GM12878 (cell line): ENCODE measurements at regions not wholly inside any gene's neighbourhood (a gene's known extent, or its start where the extent isn't known, plus 50 kb on each side); places are given as distances from the start of the nearest gene placed in this dataset.

ENCODE experiments used
- CHD1 ChIP-seq: IDR thresholded peaks from 2 replicates; pipeline ENCODE4 v1.6.1; 2012; ENCODE audit warnings: low read depth, low read length, improper control_type of control experiment
- CREB1 ChIP-seq: IDR thresholded peaks from 2 replicates; pipeline ENCODE4 v1.6.1; 2012; ENCODE audit warnings: low read depth, mild to moderate bottlenecking, inconsistent platforms
- EZH2 ChIP-seq: IDR thresholded peaks from 2 replicates; pipeline ENCODE4 v1.6.1; 2012; ENCODE audit warnings: low read depth, mild to moderate bottlenecking, control low read depth, inconsistent platforms, low read length, borderline replicate concordance; ENCODE audit not compliant: control insufficient read depth
- TAF1 ChIP-seq: IDR thresholded peaks from 2 replicates; pipeline ENCODE4 v1.6.1; 2011; ENCODE audit warnings: mild to moderate bottlenecking, low read depth, low read length, borderline replicate concordance
- TF ChIP-seq, protein P1 (sequence below), 3 experiments: IDR thresholded peaks in 2 of 3; conservative IDR thresholded peaks in 1 of 3; 2 replicates each; pipeline ENCODE4 v1.5.1; 2011; ENCODE audit warnings: low read depth in 3 of 3, low read length in 3 of 3, mild to moderate bottlenecking in 3 of 3, control low read depth in 2 of 3, moderate library complexity in 2 of 3, inconsistent platforms in 1 of 3, mixed read lengths in 1 of 3; ENCODE audit not compliant: control insufficient read depth in 2 of 3, insufficient read depth in 1 of 3; ENCODE audit errors: extremely low read depth in 1 of 3
- TF ChIP-seq, protein P2 (sequence below): IDR thresholded peaks from 2 replicates; pipeline ENCODE4 v1.6.1; 2011; ENCODE audit warnings: mild to moderate bottlenecking, low read depth, low read length, moderate library complexity; ENCODE audit not compliant: insufficient replicate concordance
- TF ChIP-seq, protein P3 (sequence below): IDR thresholded peaks from 2 replicates; pipeline ENCODE4 v1.6.1; 2011; ENCODE audit warnings: low read depth, low read length, improper control_type of control experiment, borderline replicate concordance
- TF ChIP-seq, protein P4 (sequence below): fragments of 450-650 bp; IDR thresholded peaks from 2 replicates; pipeline ENCODE4 v1.6.1; 2016; ENCODE audit warnings: mild to moderate bottlenecking, moderate library complexity, borderline replicate concordance
- TF ChIP-seq, protein P5 (sequence below): fragments of 450-650 bp; IDR thresholded peaks from 2 replicates; pipeline ENCODE4 v1.6.1; 2017; ENCODE audit warnings: antibody characterized with exemption, mild to moderate bottlenecking, moderate library complexity

DNA sequence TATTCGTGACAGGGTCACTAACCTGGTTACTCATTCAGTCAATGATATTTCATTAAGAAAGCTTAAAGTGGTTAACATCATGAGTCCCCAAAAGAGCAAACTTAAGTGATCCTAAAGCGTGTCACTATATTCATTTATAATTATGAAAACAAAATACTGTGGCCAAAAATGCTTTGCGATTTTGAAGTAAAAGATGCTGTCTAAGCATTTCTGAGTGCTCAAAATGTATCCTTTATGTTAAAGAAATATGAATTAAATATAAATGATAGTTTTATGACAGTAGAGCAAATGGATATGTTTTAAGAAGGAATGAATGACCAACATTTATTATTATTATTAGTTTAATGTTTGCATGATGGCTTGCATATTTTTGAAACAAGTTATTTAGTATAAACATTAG, 72.6 kb upstream of the CDC42EP3 start:
- TF ChIP-seq CREB1 (no peak), TAF1 (no peak), CHD1 (no peak), EZH2 (no peak)
- TF ChIP-seq, protein P1, sequence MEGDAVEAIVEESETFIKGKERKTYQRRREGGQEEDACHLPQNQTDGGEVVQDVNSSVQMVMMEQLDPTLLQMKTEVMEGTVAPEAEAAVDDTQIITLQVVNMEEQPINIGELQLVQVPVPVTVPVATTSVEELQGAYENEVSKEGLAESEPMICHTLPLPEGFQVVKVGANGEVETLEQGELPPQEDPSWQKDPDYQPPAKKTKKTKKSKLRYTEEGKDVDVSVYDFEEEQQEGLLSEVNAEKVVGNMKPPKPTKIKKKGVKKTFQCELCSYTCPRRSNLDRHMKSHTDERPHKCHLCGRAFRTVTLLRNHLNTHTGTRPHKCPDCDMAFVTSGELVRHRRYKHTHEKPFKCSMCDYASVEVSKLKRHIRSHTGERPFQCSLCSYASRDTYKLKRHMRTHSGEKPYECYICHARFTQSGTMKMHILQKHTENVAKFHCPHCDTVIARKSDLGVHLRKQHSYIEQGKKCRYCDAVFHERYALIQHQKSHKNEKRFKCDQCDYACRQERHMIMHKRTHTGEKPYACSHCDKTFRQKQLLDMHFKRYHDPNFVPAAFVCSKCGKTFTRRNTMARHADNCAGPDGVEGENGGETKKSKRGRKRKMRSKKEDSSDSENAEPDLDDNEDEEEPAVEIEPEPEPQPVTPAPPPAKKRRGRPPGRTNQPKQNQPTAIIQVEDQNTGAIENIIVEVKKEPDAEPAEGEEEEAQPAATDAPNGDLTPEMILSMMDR (IDR thresholded peaks at IDR 0.05 in 2 of 3, conservative IDR thresholded peaks at IDR 0.05 in 1 of 3; ENCODE audit: control insufficient read depth in 2 of 3, extremely low read depth in 1 of 3, insufficient read depth in 1 of 3, low read depth in 3 of 3, low read length in 3 of 3): no peak
- TF ChIP-seq, protein P2, sequence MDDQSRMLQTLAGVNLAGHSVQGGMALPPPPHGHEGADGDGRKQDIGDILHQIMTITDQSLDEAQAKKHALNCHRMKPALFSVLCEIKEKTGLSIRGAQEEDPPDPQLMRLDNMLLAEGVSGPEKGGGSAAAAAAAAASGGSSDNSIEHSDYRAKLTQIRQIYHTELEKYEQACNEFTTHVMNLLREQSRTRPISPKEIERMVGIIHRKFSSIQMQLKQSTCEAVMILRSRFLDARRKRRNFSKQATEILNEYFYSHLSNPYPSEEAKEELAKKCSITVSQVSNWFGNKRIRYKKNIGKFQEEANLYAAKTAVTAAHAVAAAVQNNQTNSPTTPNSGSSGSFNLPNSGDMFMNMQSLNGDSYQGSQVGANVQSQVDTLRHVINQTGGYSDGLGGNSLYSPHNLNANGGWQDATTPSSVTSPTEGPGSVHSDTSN: no peak
- TF ChIP-seq, protein P3, sequence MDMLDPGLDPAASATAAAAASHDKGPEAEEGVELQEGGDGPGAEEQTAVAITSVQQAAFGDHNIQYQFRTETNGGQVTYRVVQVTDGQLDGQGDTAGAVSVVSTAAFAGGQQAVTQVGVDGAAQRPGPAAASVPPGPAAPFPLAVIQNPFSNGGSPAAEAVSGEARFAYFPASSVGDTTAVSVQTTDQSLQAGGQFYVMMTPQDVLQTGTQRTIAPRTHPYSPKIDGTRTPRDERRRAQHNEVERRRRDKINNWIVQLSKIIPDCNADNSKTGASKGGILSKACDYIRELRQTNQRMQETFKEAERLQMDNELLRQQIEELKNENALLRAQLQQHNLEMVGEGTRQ: no peak
- TF ChIP-seq, protein P4, sequence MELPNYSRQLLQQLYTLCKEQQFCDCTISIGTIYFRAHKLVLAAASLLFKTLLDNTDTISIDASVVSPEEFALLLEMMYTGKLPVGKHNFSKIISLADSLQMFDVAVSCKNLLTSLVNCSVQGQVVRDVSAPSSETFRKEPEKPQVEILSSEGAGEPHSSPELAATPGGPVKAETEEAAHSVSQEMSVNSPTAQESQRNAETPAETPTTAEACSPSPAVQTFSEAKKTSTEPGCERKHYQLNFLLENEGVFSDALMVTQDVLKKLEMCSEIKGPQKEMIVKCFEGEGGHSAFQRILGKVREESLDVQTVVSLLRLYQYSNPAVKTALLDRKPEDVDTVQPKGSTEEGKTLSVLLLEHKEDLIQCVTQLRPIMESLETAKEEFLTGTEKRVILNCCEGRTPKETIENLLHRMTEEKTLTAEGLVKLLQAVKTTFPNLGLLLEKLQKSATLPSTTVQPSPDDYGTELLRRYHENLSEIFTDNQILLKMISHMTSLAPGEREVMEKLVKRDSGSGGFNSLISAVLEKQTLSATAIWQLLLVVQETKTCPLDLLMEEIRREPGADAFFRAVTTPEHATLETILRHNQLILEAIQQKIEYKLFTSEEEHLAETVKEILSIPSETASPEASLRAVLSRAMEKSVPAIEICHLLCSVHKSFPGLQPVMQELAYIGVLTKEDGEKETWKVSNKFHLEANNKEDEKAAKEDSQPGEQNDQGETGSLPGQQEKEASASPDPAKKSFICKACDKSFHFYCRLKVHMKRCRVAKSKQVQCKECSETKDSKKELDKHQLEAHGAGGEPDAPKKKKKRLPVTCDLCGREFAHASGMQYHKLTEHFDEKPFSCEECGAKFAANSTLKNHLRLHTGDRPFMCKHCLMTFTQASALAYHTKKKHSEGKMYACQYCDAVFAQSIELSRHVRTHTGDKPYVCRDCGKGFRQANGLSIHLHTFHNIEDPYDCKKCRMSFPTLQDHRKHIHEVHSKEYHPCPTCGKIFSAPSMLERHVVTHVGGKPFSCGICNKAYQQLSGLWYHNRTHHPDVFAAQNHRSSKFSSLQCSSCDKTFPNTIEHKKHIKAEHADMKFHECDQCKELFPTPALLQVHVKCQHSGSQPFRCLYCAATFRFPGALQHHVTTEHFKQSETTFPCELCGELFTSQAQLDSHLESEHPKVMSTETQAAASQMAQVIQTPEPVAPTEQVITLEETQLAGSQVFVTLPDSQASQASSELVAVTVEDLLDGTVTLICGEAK: no peak
- TF ChIP-seq, protein P5, sequence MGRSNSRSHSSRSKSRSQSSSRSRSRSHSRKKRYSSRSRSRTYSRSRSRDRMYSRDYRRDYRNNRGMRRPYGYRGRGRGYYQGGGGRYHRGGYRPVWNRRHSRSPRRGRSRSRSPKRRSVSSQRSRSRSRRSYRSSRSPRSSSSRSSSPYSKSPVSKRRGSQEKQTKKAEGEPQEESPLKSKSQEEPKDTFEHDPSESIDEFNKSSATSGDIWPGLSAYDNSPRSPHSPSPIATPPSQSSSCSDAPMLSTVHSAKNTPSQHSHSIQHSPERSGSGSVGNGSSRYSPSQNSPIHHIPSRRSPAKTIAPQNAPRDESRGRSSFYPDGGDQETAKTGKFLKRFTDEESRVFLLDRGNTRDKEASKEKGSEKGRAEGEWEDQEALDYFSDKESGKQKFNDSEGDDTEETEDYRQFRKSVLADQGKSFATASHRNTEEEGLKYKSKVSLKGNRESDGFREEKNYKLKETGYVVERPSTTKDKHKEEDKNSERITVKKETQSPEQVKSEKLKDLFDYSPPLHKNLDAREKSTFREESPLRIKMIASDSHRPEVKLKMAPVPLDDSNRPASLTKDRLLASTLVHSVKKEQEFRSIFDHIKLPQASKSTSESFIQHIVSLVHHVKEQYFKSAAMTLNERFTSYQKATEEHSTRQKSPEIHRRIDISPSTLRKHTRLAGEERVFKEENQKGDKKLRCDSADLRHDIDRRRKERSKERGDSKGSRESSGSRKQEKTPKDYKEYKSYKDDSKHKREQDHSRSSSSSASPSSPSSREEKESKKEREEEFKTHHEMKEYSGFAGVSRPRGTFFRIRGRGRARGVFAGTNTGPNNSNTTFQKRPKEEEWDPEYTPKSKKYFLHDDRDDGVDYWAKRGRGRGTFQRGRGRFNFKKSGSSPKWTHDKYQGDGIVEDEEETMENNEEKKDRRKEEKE: no peak
